MCF 10A (cell line): ENCODE measurements at regions not wholly inside any gene's neighbourhood (a gene's known extent, or its start where the extent isn't known, plus 50 kb on each side); places are given as distances from the start of the nearest gene placed in this dataset.

Experiments
- BruUV-seq: library from RNA; stranded (reverse); fragments of 400-500 nt; replicated peaks from 2 replicates; lab custom pipeline; 2021; lab: Mats Ljungman, UMichigan
- CTCF ChIA-PET: fragments of 300-600 bp; sonication (Branson Sonifier 250); formaldehyde crosslinking; extraction: SDS; loops from one replicate; lab custom pipeline; 2021; ENCODE audit warnings: antibody characterized with exemption, inconsistent platforms; lab: Yijun Ruan, JAX
- POLR2A ChIA-PET: fragments of 300-600, 350-650 bp; sonication (Branson Sonifier 250); formaldehyde crosslinking; extraction: SDS; loops from one replicate; lab custom pipeline; 2020; ENCODE audit warnings: antibody characterized with exemption, inconsistent platforms; lab: Yijun Ruan, JAX
- DNase-seq: peaks from one replicate; pipeline ENCODE4 v3.0.0-alpha.2; 2018; ENCODE audit not compliant: unreplicated experiment
- H3K27ac Mint-ChIP-seq: one replicate; pipeline ENCODE4 v1.8.0; 2022; ENCODE audit warnings: mild to moderate bottlenecking, low read depth, mixed read lengths; ENCODE audit not compliant: unreplicated experiment
- H3K27me3 Mint-ChIP-seq: one replicate; pipeline ENCODE4 v1.8.0; 2022; ENCODE audit warnings: mixed read lengths; ENCODE audit not compliant: insufficient read depth, unreplicated experiment
- H3K36me3 Mint-ChIP-seq: one replicate; pipeline ENCODE4 v1.8.0; 2022; ENCODE audit warnings: mild to moderate bottlenecking, moderate library complexity, mixed read lengths; ENCODE audit not compliant: insufficient read depth, unreplicated experiment
- H3K4me1 Mint-ChIP-seq: one replicate; pipeline ENCODE4 v1.8.0; 2022; ENCODE audit warnings: mixed read lengths; ENCODE audit not compliant: insufficient read depth, unreplicated experiment
- H3K4me3 Mint-ChIP-seq: one replicate; pipeline ENCODE4 v1.8.0; 2022; ENCODE audit warnings: mild to moderate bottlenecking, moderate library complexity, mixed read lengths; ENCODE audit not compliant: unreplicated experiment
- H3K9me3 Mint-ChIP-seq: one replicate; pipeline ENCODE4 v1.8.0; 2022; ENCODE audit warnings: mixed read lengths; ENCODE audit not compliant: unreplicated experiment
- CTCF ChIP-seq: fragments of 200-600 bp; IDR thresholded peaks from one replicate; pipeline ENCODE4 v1.8.0; 2022; ENCODE audit warnings: antibody characterized with exemption, mild to moderate bottlenecking; ENCODE audit not compliant: unreplicated experiment
- intact Hi-C: fragments of 100-400 bp; cut with micrococcal nuclease; formaldehyde crosslinking; loops from 2 replicates; pipeline ENCODE4 v1.14.1; 2022

GRCh38 chr1:65509912-65510680, 89.6 kb downstream of the LEPR start:
- Mint-ChIP-seq H3K27me3 (no peaks in the 10 kb centered on the region), H3K36me3 (no peaks in the 10 kb centered on the region), H3K4me1 (peaks cover 12% of the 10 kb centered on the region), H3K27ac (no peak overlapping the region), H3K9me3 (no peaks in the 10 kb centered on the region), H3K4me3 (no peak overlapping the region)
- intact Hi-C loops, result no loop called here
- no TSS peak for BruUV-seq
- peak; percentile 22 for DNase-seq
- no peak for TF ChIP-seq CTCF
- POLR2A ChIA-PET, result no interaction called here
- CTCF ChIA-PET, result interaction anchor here (0.7 kb wide), 1 partner anchor 51 kb away, joined by 4 read pairs; no protein-coding TSS in a partner anchor

- no peaks in the 10 kb centered on the region for H3K9me3 Mint-ChIP-seq
- H3K27ac Mint-ChIP-seq, result no peak overlapping the region
- peaks cover 12% of the 10 kb centered on the region for H3K4me1 Mint-ChIP-seq
- no peak for TF ChIP-seq CTCF
- POLR2A ChIA-PET, result no interaction called here
- no TSS peak for BruUV-seq
- no peaks in the 10 kb centered on the region for H3K36me3 Mint-ChIP-seq
- intact Hi-C loops, result no loop called here
- CTCF ChIA-PET, result no interaction called here
- H3K27me3 Mint-ChIP-seq, result no peaks in the 10 kb centered on the region
- H3K4me3 Mint-ChIP-seq, result no peak overlapping the region
- no peak for DNase-seq
Measured at GRCh38 chr1:65510961-65511360, 90.5 kb downstream of the LEPR start.

- H3K27me3 Mint-ChIP-seq, result no peaks in the 10 kb centered on the region
- ChIA-PET POLR2A (no interaction called here), CTCF (interaction anchor here (0.6 kb wide), 2 partner anchors 24 to 156 kb away, joined by 3 read pairs; no protein-coding TSS in a partner anchor)
- peak overlapping the region; percentile 31 for H3K27ac Mint-ChIP-seq
- H3K9me3 Mint-ChIP-seq, result no peaks in the 10 kb centered on the region
- H3K4me1 Mint-ChIP-seq, result peaks cover 12% of the 10 kb centered on the region
- no peak for TF ChIP-seq CTCF
- BruUV-seq, result no TSS peak
- no peaks in the 10 kb centered on the region for H3K36me3 Mint-ChIP-seq
- DNase-seq, result peak; percentile 11
- intact Hi-C loops, result no loop called here
- H3K4me3 Mint-ChIP-seq, result no peak overlapping the region
Measured at GRCh38 chr1:65512383-65512782, 91.9 kb downstream of the LEPR start.

- no peak for DNase-seq
- H3K36me3 Mint-ChIP-seq, result no peaks in the 10 kb centered on the region
- no peak overlapping the region for H3K4me3 Mint-ChIP-seq
- H3K9me3 Mint-ChIP-seq, result no peaks in the 10 kb centered on the region
- no TSS peak for BruUV-seq
- ChIA-PET CTCF (interaction anchor here (0.6 kb wide), 1 partner anchor 156 kb away, joined by 3 read pairs; no protein-coding TSS in a partner anchor), POLR2A (interaction anchor here (1.0 kb wide), 1 partner anchor 32 kb away, joined by 3 read pairs; no protein-coding TSS in a partner anchor)
- no peak for TF ChIP-seq CTCF
- peaks cover 12% of the 10 kb centered on the region for H3K4me1 Mint-ChIP-seq
- intact Hi-C loops, result no loop called here
- peak overlapping the region; percentile 31 for H3K27ac Mint-ChIP-seq
- H3K27me3 Mint-ChIP-seq, result no peaks in the 10 kb centered on the region
Measured at GRCh38 chr1:65512967-65513780, 92.7 kb downstream of the LEPR start.
